ENCODE measurements at regions not wholly inside any gene's neighbourhood (a gene's known extent, or its start where the extent isn't known, plus 50 kb on each side); places are given as distances from the start of the nearest gene placed in this dataset.
"Not testable (repeated sequence)": the region's sequence is repeated elsewhere in the genome, so short reads cannot be mapped to it uniquely, and the experiment has no call there.

- Histone ChIP-seq H3K4me2 (ENCODE audit: low read length) (no peak overlapping the region), H3K27me3 (ENCODE audit: control insufficient read depth, insufficient read depth, low read length) (no peaks in the 10 kb centered on the region), H3K4me3 (ENCODE audit: low read length) (no peak overlapping the region), H3K36me3 (ENCODE audit: insufficient read depth, low read length) (no peaks in the 10 kb centered on the region), H3K9me3 (replicated peaks; ENCODE audit: low read length) (no peaks in the 10 kb centered on the region), H3K9ac (ENCODE audit: low read depth, low read length) (no peak overlapping the region), H3K4me1 (ENCODE audit: control insufficient read depth, insufficient read depth, low read length) (no peaks in the 10 kb centered on the region)
These were observed 314.2 kb downstream of the PID1 start for GRCh38 chr2:228956701-228957474.

GRCh38 chr2:228949831-228950230, 321.3 kb downstream of the PID1 start:
- no peaks in the 10 kb centered on the region for H3K36me3 ChIP-seq (ENCODE audit: insufficient read depth, low read length)
- no peak overlapping the region for H3K4me3 ChIP-seq (ENCODE audit: low read length)
- H3K4me2 ChIP-seq (ENCODE audit: low read length), result no peak overlapping the region
- H3K4me1 ChIP-seq (ENCODE audit: control insufficient read depth, insufficient read depth, low read length), result no peaks in the 10 kb centered on the region
- H3K9me3 ChIP-seq (replicated peaks; ENCODE audit: low read length), result no peaks in the 10 kb centered on the region
- no peaks in the 10 kb centered on the region for H3K27me3 ChIP-seq (ENCODE audit: control insufficient read depth, insufficient read depth, low read length)
- H3K9ac ChIP-seq (ENCODE audit: low read depth, low read length), result no peak overlapping the region

- H3K36me3 ChIP-seq (ENCODE audit: insufficient read depth, low read length), result no peaks in the 10 kb centered on the region
- H3K27me3 ChIP-seq (ENCODE audit: control insufficient read depth, insufficient read depth, low read length), result no peaks in the 10 kb centered on the region
- no peaks in the 10 kb centered on the region for H3K4me1 ChIP-seq (ENCODE audit: control insufficient read depth, insufficient read depth, low read length)
- no peaks in the 10 kb centered on the region for H3K9me3 ChIP-seq (replicated peaks; ENCODE audit: low read length)
- no peak overlapping the region for H3K4me3 ChIP-seq (ENCODE audit: low read length)
- H3K4me2 ChIP-seq (ENCODE audit: low read length), result no peak overlapping the region
- H3K9ac ChIP-seq (ENCODE audit: low read depth, low read length), result no peak overlapping the region
These were observed 325.4 kb downstream of the PID1 start for GRCh38 chr2:228945710-228946109.

DNA sequence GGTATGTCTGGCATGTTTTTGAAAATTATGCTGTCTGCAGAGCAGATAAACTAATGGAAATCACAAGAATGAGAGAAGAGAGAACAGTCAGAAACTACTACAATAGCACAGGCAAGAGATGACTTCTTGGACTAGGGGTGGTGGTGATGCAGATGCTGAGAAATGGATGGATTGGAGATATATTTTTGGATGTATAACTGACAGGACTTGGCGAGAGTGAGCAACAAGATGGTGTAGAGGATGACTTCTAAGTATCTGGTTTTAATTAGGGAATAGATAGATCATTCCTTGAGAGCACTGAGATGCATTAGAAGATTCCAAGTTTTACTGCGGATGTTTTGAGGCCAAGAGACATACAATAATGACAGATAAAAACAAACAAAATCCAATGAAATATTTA, 328.2 kb downstream of the PID1 start:
- H3K4me2 ChIP-seq (ENCODE audit: low read length), result no peak overlapping the region
- no peak overlapping the region for H3K9ac ChIP-seq (ENCODE audit: low read depth, low read length)
- H3K4me3 ChIP-seq (ENCODE audit: low read length), result no peak overlapping the region
- no peaks in the 10 kb centered on the region for H3K36me3 ChIP-seq (ENCODE audit: insufficient read depth, low read length)
- H3K27me3 ChIP-seq (ENCODE audit: control insufficient read depth, insufficient read depth, low read length), result no peaks in the 10 kb centered on the region
- no peaks in the 10 kb centered on the region for H3K9me3 ChIP-seq (replicated peaks; ENCODE audit: low read length)
- H3K4me1 ChIP-seq (ENCODE audit: control insufficient read depth, insufficient read depth, low read length), result no peaks in the 10 kb centered on the region

DNA sequence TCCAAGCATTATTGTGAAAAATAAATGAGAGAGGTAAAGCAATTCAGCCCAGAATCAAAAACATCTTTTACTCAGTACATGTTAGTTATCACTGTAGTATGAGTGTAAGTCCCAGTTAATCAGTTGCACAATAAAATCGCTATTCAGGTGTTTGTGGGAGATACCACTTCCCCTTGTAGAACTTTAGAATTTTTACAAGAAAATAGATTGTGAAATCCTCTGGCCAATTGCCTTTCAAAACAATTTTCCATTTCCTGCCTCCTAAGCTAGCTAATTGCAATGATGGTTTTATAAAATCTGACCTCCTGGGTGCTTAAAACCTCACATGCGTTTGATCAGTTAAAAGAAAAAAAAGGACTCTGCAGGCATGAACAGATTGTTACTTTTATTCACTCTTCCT, 332.5 kb downstream of the PID1 start:
- no peak overlapping the region for H3K4me2 ChIP-seq (ENCODE audit: low read length)
- no peak overlapping the region for H3K9ac ChIP-seq (ENCODE audit: low read depth, low read length)
- no peaks in the 10 kb centered on the region for H3K9me3 ChIP-seq (replicated peaks; ENCODE audit: low read length)
- no peaks in the 10 kb centered on the region for H3K27me3 ChIP-seq (ENCODE audit: control insufficient read depth, insufficient read depth, low read length)
- H3K4me3 ChIP-seq (ENCODE audit: low read length), result no peak overlapping the region
- no peaks in the 10 kb centered on the region for H3K36me3 ChIP-seq (ENCODE audit: insufficient read depth, low read length)
- no peaks in the 10 kb centered on the region for H3K4me1 ChIP-seq (ENCODE audit: control insufficient read depth, insufficient read depth, low read length)

DNA sequence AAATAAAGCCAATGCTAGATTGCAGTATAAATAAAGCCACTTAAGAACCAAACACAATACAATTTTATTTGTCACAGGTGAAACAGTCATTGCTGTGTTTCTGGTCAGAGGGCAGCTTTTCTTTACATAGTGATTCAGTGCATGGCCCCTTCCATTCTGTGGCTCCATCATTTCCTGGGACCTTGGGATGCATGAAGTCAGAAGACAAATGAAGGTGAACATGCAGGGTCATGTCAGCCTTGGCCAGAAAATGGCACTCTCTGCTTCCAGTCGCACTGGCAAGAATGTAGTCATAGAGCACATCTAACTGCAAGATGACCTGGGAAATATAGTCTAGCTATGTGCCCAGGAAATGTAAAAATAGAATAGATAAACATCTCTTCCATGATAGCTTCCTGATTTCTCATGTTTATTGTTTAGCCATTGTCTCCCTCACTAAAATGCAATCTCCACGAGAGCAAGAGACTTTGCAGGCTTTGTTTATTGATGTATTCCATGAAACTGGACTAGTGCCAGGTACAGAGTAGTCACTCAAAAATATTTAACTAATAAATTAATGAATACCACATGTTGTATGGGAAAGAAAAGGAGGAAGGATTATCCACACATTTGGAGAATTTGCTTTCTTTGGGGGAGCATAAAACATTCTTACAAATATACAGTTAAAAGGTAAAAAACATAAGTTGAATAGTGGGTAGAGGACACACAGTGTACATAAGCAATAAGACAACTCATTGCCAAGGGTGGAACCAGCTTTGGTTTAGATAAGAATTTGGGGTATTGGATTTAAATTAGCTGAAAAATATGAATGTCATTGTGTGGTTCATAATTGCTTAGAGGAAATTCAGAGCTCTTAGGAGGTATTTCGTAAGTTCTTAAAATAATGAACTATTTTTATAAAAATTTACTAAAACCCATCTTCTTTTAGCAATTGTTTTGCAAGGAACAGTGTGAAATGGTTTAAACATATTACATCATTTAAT, 343.8 kb downstream of the PID1 start:
- Histone ChIP-seq H3K4me2 (ENCODE audit: low read length) (no peak overlapping the region), H3K4me1 (ENCODE audit: control insufficient read depth, insufficient read depth, low read length) (no peaks in the 10 kb centered on the region), H3K27me3 (ENCODE audit: control insufficient read depth, insufficient read depth, low read length) (no peaks in the 10 kb centered on the region), H3K9me3 (replicated peaks; ENCODE audit: low read length) (no peaks in the 10 kb centered on the region), H3K4me3 (ENCODE audit: low read length) (no peak overlapping the region), H3K9ac (ENCODE audit: low read depth, low read length) (no peak overlapping the region), H3K36me3 (ENCODE audit: insufficient read depth, low read length) (no peaks in the 10 kb centered on the region)

DNA sequence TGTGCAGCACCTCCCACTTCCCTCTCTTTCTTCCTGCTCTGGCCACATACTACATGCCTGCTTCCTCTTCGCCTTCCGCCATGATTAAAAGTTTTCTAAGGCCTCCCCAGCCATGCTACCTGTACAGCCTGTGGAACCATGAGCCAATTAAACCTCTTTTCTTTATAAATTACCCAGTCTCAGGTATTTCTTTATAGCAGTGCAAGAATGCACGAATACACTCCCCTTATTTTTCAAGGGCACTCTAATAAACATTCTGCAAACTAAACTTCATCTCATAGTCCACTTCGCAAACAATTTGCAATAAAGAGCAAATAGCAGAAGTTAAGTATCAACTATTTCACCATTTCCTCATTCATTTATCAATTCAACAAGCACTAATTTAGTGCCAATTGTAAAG, 351.3 kb downstream of the PID1 start:
- Histone ChIP-seq H3K4me2 (ENCODE audit: low read length) (no peak overlapping the region), H3K9me3 (replicated peaks; ENCODE audit: low read length) (no peaks in the 10 kb centered on the region), H3K9ac (ENCODE audit: low read depth, low read length) (no peak overlapping the region), H3K4me1 (ENCODE audit: control insufficient read depth, insufficient read depth, low read length) (no peaks in the 10 kb centered on the region), H3K4me3 (ENCODE audit: low read length) (no peak overlapping the region), H3K36me3 (ENCODE audit: insufficient read depth, low read length) (no peaks in the 10 kb centered on the region), H3K27me3 (ENCODE audit: control insufficient read depth, insufficient read depth, low read length) (no peaks in the 10 kb centered on the region)

- H3K4me3 ChIP-seq (ENCODE audit: low read length), result no peak overlapping the region
- no peak overlapping the region for H3K4me2 ChIP-seq (ENCODE audit: low read length)
- H3K36me3 ChIP-seq (ENCODE audit: insufficient read depth, low read length), result no peaks in the 10 kb centered on the region
- H3K27me3 ChIP-seq (ENCODE audit: control insufficient read depth, insufficient read depth, low read length), result no peaks in the 10 kb centered on the region
- no peak overlapping the region for H3K9ac ChIP-seq (ENCODE audit: low read depth, low read length)
- H3K4me1 ChIP-seq (ENCODE audit: control insufficient read depth, insufficient read depth, low read length), result no peaks in the 10 kb centered on the region
- no peaks in the 10 kb centered on the region for H3K9me3 ChIP-seq (replicated peaks; ENCODE audit: low read length)
These were observed 353.9 kb downstream of the PID1 start for GRCh38 chr2:228917220-228917619.

GRCh38 chr2:228916416-228917090, 354.5 kb downstream of the PID1 start:
- Histone ChIP-seq H3K9ac (ENCODE audit: low read depth, low read length) (no peak overlapping the region), H3K27me3 (ENCODE audit: control insufficient read depth, insufficient read depth, low read length) (no peaks in the 10 kb centered on the region), H3K4me2 (ENCODE audit: low read length) (no peak overlapping the region), H3K36me3 (ENCODE audit: insufficient read depth, low read length) (no peaks in the 10 kb centered on the region), H3K9me3 (replicated peaks; ENCODE audit: low read length) (no peaks in the 10 kb centered on the region), H3K4me3 (ENCODE audit: low read length) (no peak overlapping the region), H3K4me1 (ENCODE audit: control insufficient read depth, insufficient read depth, low read length) (no peaks in the 10 kb centered on the region)

DNA sequence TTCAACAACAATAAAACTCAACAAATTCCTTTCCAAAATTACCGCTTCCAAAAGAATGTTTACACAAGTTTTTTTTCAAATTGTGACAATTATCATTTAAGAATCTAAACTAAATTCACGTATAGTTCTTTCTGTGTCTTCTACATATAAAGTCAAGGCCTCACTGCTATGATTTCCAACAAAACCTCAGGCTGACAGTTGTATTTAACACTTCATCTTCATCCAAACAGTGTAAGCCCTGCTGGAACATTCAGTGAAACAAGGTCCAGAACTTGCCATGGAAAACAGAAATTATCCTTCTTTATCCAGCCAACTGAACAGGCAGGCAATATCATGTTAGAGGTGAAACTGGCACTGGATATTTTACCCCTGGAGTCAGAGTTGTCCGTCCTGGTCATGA, 357.9 kb downstream of the PID1 start:
- H3K9ac ChIP-seq (ENCODE audit: low read depth, low read length), result no peak overlapping the region
- H3K4me2 ChIP-seq (ENCODE audit: low read length), result no peak overlapping the region
- no peaks in the 10 kb centered on the region for H3K9me3 ChIP-seq (replicated peaks; ENCODE audit: low read length)
- no peaks in the 10 kb centered on the region for H3K4me1 ChIP-seq (ENCODE audit: control insufficient read depth, insufficient read depth, low read length)
- H3K27me3 ChIP-seq (ENCODE audit: control insufficient read depth, insufficient read depth, low read length), result no peaks in the 10 kb centered on the region
- no peak overlapping the region for H3K4me3 ChIP-seq (ENCODE audit: low read length)
- H3K36me3 ChIP-seq (ENCODE audit: insufficient read depth, low read length), result no peaks in the 10 kb centered on the region

- H3K9me3 ChIP-seq (replicated peaks; ENCODE audit: low read length); H3K4me3 ChIP-seq (ENCODE audit: low read length); H3K36me3 ChIP-seq (ENCODE audit: insufficient read depth, low read length); H3K9ac ChIP-seq (ENCODE audit: low read depth, low read length); H3K4me2 ChIP-seq (ENCODE audit: low read length); H3K27me3 ChIP-seq (ENCODE audit: control insufficient read depth, insufficient read depth, low read length); H3K4me1 ChIP-seq (ENCODE audit: control insufficient read depth, insufficient read depth, low read length): not testable (repeated sequence)
These were observed 360.2 kb downstream of the PID1 start for GRCh38 chr2:228910872-228911271.
